ENCODE measurements at regions not wholly inside any gene's neighbourhood (a gene's known extent, or its start where the extent isn't known, plus 50 kb on each side); places are given as distances from the start of the nearest gene placed in this dataset.
"Not testable (repeated sequence)": the region's sequence is repeated elsewhere in the genome, so short reads cannot be mapped to it uniquely, and the experiment has no call there.

DNA sequence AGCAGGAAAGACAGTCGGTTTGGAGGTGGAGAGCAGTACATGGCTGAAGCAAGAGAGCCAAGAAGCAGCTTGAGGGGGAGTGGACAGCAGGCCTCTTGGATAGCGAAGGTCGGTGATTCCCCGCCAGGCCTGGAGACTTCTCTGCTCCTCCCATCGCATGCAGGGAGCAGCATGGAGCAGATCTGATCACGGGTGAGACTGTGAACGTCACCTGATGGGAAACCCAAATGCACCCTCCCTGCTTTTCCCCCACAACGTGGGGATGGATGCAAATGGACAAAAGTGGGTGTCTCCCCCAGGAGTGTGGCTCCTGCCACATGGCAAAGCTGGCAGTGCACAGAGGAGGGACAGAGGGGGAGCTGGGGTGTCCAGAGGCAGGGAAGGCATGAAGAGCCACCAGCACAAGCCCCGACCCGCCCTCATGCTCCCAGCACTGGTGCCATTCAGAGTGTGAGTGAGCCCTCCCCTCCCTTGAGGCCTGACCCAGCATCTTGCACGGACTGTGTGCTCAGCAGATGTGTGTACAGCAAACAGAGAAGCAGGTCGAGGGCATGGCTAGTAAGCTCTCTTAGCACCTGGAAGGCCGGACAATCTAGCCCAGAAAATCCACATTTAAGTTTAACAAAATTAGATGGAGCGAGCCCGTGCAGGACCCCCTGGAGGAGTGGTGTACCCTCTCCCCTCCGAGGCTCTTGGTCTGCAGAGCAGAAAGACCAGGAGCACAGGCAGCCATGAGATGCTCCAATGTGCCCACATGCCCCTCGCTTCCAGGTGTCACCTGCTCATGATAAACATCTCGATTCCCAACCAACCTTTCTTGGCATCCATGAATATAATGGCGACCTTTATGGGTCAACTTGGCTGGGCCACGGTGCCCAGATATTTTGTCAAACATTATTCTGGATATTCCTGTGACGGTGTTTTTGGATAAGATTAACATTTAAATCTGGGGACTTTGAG is 661.7 kb downstream of the TBC1D22A start:
- no peak for DNase-seq

DNA sequence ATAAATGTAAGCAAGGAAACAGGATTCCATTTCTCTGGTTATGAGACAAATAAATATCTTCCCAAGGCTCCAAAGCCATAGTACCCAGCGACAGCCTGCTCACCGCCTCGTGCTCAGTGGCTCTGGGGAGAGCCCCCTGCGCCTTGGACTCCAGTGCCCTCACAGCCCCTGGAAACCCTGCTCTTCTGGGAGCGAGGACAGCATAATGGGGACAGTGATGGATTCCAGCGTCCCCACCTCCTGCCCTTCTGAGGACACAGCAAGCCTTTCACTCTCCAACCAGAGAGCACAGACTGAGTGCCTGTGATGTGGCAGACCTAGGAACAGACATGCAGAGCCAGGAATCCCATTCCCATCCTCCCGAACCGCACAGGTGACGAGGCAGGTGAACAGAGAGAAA is 660.8 kb downstream of the TBC1D22A start:
- no peak for DNase-seq

DNA sequence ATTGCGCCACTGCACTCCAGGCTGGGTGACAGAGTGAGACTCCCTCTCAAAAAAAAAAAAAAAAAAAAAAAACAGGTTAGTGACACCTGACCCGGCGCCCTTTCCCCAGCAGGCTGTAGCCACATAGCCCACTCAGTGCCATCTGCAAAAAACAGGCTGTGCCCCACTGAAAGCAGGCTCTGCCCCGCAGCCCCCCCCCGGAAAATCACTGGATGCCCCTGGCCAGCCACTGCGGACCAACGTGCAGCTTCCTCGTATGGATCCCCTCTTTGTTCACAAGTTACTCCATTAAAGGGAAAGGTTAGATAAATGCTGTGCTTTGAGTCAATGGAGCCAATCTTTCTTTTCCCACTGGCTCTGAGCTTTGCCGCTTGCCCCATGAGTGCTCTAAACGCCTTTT is 660.3 kb downstream of the TBC1D22A start:
- no peak for DNase-seq

DNA sequence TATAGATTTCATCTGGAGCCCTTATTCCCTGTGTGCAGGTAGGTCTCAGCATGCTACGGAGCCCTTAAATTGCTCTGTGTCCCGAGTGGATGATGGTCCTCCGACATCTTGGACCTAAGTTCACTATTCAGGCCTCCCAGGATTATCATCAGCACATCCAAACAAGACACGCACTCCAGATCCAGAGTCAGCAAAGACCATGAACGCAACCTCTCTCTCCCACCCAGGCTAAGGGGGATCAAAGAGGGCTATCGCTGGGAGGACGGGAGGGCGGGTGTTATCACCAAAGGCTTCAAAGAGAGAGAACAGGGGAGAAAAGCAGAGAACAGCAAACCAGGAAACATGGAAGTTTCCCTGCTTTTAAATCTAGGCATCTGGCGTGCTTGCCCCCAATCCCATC is 659.4 kb downstream of the TBC1D22A start:
- no peak for DNase-seq

DNA sequence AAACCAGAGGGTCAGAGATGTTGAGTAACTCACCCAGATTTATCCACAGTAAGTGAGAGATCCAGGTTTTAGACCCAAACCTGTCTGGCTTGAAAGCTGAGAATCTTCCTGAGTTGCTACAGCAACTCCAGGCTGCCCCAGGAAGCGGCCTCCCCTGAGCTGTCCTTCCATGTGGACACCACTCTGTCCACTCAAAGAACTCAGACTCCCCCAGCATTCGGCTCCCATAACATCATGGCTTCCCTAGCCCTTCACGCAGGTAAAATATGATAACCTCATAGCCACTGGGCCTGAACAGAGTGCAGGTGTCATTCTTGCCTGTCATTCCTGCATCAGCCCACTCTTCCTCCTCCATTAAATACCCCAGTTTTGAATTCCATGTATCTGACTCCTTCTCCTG is 657.8 kb downstream of the TBC1D22A start:
- DNase-seq, result no peak

DNA sequence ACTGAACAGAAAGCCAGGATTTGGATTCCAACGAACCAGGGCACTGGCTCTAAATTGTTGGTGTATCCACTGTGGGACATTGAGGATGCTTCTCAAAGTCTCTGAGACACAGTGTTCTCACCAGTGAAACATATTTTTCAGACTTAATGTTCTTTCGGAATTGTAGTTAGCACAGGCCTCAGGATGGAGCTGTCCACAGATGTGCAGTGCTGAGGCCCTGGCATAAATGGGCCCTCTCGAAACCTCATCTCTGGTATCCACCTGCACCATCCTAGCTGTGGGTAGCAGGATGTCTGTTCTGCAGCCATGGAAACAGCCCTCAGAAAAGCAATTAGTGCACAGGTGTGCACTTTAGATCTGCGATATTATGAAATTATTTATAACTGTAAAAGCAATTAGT is 656.8 kb downstream of the TBC1D22A start:
- DNase-seq, result no peak

DNA sequence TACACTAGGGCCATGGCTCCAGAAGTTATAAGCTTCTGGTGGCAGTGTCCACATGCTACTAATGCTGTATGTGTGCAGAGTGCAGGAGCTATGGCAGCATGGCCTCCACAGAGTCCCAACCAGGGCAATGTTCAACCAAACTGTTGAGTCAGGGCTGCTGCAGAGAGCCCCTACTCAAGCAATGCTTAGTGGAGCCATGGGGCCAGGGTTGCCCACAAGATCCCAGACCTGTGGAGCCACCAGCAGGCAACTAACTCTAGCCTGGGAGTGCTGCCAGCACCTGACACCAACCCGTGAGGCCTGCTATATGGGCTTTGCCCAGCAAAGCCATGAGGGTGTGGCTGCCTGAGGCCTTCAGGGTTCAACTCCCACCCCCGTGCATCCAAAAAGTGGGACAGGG is 655.2 kb downstream of the TBC1D22A start:
- no peak for DNase-seq

DNA sequence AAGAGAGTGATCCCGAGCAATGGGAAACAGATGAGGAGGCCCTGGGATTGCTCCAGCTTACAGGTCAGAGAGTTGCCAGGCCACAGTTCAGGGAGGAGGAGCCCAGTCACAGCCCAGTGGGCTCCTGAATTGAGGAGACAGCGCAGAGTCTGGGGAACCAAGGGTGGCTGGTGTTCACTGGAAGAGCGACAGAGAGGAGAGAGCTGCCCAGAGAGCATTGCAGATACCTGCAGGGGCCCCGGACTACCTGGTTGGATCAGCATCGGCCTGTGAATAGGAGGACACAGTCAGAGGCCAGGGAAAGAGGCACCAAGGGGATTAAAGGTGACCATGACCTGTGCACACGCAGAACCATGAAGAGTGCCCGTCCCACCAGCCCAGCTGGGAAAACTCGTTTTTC is 648.6 kb downstream of the TBC1D22A start:
- no peak for DNase-seq

DNA sequence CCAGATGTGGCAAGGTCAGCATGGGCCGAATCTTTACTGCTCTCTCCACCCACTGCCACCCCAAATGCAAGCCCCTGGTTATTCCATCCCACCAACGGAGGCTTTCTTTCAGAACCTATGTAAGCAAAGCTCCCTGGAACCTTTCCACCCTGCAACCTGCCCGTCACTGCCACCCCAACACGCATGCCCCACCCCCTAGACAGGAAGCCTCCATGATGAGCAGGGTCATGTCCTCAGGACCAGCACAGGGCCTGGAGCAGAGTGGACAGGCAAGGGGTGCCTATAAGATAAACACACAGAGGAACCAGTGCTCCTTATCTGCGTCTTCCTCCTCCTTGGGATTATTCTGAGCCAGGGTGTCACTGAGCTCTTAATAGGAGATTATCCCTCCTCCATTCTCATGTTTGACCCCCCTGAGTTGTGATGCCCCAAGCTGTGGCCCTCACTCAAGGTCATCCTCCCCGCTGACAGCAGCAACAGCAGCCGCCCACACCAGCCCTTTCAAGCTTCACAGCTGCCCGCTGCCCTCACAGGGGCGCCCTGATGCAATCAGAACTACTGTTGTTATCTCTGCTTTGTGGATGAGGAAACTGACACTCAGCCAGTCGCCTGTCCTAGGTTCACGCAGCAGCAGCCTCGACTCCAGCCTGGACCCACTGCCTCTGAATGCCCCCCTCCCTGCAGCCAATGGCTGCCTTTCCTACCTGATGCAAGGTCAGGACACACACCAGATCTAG is 647.3 kb downstream of the TBC1D22A start:
- no peak for DNase-seq

DNA sequence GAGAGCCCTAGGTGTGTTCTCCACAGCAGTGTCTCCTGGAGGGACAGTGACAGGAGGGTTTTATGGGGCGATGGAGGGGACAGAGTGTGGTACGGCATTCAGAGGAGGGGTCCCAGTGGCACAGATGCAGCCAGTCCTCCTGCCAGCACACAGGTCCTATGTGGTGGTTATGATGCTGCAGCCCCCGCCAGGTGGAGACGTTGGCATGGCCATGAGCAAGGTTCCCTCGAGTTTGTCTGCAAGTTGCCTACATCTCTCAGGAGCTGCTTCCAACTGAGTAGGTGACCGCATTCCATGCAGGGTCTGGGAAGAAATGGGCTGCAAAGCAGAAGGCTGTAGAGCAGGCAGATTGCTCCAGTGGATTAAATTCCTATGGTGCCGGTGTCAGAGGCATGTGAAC is 646.0 kb downstream of the TBC1D22A start:
- no peak for DNase-seq

DNA sequence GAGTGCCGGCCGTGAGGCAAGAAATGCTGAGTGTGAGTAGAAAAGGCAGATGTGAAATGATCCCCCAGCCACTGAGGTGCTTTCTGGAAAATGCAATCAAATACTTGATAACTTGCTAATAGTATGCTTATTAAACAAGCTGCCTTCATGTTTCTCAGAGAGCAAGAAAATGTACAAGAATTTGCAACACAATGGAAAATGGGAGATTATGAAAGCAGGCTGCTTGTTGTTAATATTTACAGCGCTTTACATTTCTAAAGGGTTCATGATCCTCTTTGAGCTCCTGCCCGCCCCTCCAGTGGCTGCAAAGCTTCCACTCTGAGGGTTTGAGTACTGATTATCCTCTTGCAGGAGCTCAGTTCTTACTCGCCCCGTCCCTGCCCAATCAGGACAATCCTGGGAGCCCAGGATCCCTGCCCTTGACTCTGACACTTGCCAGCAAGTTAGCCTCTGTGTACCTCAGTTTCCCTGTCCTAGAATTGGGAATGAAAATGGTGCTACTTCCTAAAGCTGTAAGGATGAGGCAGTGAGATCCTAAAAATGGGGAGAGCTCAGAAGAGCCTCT is 645.1 kb downstream of the TBC1D22A start:
- DNase-seq, result no peak

DNA sequence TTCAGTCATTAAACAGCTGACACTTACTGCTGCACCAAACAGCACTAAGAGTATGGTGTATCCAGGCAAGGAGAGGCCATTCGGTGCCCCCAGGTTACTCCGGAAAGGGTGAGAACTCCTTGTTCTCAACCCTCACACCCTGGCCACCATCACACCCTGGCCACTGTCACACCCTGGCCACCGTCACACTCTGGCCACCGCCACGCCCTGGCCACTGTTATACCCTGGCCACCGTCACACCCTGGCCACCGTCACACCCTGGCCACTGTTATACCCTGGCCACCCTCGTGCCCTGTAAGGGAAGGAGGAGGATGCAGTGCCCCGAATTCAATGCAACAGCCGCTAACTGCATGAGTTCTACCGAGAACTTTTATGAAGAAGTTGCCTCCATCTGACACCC is 644.4 kb downstream of the TBC1D22A start:
- DNase-seq, result no peak

DNA sequence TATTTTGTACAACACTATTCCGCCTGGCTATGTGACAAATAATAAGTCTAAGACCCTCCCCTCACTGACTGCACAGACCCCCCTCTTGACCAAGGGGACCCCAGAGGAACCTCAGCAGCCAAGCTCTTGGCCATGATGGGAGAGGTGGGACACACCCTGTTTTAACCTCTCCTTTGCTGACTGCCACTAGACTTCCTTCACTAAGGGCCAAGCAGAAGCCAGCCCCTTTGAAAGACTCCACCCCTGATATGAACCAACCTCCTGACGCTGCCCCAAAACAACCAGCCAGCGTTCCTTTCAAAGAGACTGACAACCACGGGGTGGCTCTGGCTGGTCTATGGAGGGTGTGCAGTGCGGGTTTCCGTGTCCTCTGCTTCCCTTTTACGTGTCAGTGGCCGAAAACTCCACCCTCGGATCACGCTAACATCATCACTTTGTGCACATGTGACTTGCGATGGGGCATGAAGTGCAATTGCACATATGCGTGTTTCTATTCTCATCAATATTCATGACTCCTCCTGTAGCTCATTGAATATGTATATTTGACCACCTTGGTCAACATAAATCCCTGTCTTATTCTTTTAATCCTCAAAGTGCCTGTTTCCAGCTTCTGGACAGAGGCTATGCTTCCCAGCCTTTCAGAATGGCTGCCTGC is 643.9 kb downstream of the TBC1D22A start:
- no peak for DNase-seq

DNA sequence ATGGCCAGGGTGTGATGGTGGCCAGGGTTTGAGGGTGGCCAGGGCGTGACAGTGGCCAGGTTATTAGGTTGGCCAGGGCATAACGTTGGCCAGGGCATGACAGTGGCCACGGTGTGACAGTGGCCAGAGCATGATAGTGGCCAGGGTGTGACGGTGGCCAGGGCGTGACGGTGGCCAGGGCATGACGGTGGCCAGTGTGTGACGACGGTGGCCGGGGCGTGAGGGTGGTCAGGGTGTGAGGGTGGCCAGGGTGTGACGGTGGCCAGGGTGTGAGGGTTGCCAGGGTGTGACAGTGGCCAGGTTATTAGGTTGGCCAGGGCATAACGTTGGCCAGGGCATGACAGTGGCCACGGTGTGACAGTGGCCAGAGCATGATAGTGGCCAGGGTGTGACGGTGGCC is 642.8 kb downstream of the TBC1D22A start:
- DNase-seq, result not testable (repeated sequence)

DNA sequence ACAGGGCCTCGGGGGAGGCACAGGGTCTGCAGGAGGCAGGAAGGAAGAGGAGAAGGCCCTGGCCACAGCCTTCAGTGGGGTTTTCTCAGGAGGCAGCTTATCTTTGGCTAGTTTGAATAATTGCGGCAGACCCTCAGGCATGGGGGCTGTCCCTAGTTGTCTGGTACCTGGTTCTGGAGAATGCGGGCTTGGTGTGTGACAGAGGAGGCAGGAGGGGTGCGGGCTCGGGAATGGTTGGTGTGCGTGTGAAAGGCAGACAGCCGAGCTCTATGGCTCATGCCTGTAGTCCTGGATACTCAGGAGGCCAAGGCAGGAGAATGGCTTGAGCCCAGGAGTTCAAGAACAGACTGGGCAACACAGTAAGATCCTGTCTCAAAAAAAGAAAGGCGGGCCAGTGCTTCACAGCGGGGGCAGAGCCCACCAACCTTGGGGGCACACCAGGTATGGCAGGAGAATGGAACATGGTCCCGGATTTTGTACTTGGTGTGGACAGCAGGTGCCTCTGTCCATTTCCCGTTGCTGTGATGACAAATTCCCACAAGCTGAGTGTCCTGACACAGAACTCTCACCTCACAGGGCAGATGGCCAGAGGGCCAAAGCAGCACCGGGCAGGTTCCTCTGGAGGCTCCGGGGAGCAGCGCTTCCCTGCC is 640.6 kb downstream of the TBC1D22A start:
- no peak for DNase-seq

DNA sequence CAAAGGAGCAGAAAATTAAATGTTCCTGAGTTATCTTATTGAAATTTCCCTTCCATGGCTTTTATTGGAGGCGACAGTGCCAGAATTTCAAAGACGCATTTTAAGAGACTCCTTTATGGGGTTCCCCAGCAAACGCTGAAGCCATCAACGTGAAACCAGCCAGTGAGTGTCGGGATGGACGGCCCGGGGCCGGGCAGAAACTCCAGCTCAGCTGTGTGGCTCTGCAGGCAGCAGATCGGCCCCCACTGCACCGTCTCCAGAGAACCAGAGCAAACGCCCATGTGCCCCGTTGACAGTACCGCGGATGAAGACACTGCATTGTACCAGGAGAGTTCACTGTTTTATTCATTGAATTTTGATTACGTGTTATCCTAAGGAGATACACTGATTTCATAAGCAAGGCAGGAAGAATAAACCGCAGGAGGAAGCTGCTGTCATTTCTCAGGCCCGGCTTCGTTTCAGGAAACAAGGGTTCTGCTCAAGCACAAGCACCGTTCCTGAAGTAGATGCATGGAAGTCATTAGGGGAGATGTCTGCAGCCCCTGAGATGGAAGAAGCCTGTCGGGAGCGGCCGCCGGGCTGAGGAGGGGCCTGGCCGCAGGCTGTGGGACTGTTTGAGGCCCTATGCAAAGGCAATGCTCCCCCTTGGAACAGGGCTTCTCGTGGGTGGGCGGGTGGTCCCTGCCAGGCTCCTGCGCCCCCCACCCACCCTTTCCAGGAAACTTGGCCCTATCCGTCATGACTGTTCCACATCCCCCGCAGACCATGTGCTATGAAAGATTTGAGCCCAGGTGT is 639.7 kb downstream of the TBC1D22A start:
- no peak for DNase-seq

DNA sequence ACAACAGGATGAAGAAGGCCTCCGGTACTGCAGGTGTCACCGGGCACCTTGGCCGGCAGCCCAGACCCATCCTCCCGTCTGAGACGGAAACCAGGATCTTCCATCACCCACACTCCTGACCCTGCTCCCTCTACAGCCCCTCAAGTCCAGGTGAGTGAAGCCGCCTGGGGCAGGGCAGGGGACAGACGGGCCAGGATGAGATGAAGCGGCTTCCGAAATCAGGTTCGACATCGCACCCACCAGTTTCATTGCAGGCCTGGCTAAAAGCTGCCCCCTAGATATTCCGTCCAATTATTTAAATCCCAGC is 639.1 kb downstream of the TBC1D22A start:
- DNase-seq, result no peak

DNA sequence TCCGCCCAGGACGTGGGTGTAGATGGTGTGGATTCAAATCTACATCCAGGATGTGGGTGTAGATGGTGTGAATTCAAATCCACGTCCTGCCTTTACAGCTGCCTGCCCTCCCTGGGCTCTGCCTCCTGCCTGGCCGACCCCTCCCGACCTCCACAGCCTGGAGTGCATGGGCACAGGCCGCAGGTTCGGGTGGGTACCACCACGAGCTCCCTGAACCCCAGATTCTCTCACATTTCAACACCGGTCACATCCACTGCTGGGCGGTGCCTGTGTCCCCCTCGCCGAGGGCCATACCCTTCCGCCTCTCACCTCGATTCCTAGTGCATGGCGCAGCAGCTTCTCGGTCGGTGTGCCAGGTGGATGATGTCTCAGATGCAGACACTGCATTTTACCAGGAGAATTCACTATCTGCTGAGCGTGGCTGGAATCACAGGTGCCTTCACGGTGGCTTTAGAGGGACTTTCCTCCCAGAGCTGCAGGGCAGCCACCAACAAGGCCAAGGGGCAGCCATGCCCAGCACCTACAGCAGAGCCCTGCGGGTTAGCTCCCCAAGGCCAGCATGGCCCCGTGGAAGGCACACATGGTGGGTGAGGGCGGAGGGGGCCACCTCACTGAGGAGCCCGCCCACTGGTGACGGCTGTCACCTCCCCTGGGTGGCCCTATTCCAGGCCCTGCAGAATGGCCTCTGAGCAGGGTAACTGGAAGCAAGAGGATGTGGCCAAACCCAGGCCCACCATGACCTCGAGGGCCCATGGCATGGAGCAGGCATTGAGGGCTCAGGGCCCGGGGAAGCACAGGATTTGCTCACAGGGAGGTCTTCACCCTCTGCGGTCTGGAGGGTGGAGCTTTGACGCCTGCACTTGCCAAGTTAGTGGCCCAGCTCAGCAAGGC is 638.5 kb downstream of the TBC1D22A start:
- DNase-seq, result no peak

DNA sequence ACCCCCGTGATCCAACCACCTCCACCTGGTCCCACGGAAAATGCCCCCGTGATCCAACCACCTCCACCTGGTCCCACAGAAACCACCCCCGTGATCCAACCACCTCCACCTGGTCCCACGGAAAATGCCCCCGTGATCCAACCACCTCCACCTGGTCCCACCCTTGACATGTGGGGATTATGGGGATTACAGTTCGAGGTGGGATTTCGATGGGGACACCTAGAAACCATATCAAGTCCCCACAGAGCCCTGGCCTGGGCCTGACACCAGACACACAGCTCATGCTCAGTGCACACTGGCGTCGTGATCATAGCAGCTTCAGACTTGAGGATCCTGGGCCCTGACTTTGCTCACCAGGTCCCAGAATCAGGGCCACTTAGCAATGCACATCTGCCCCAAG is 637.7 kb downstream of the TBC1D22A start:
- not testable (repeated sequence) for DNase-seq

DNA sequence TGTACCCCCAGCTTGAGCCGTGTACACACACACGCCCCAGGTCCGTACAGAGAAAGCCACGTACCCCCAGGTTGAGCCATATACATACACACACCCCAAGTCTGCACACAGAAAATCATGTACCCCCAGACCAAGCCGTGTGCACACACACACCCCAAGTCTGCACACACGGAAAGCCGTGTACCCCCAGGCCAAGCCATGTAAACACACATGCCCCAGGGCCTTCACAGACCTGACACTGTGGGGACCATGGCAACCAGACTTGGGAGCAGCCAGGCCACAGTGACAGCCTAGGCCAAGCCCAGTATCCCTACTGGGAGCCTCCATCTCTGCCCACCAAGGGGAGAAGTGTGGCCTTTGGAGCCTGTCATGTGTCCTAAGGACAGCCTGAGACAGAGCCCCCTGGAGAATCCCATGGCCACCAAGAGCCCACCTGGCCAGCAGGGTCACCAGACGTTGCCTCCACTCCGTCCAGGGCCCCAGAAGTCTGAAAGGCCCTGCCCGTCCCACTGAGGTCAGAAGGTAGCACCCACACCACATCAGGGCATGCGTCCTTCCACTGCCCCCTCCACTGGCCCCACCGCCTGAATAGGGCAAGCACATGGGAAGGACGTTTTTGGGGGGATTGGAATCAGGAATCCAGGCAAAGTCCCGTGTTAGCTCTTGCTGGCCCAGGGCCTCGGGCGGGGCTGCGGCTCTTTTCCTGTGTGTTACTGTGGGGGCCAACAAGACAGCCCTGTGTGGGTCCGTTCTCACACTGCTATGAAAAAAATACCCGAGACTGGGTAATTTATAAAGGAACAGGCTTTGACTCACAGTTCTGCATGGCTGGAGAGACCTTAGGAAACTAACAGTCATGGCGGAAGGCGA is 636.7 kb downstream of the TBC1D22A start:
- DNase-seq, result no peak
